Heart right ventricle (tissue), 16 donors: ENCODE measurements at regions not wholly inside any gene's neighbourhood (a gene's known extent, or its start where the extent isn't known, plus 50 kb on each side); places are given as distances from the start of the nearest gene placed in this dataset.

Experiments used
- ATAC-seq, 8 donors: fragments of 200-7000 bp; cut with Tn5 transposase; one replicate each; pipeline ENCODE4 v1.9.1; 2020; ENCODE audit warnings: mild to moderate bottlenecking in 8 of 8, moderate library complexity in 8 of 8, moderate number of reproducible peaks in 1 of 8
- DNase-seq, 2 donors: peaks; one replicate each; pipeline ENCODE4 v3.0.0-alpha.2; 2020
- H3K27ac ChIP-seq, 10 donors: fragments of 200-600 bp; sonication (generic) in 2 of 10; one replicate each; pipeline versions ENCODE4 v1.5.0 to v1.8.0; 2020 to 2022; ENCODE audit warnings: mild to moderate bottlenecking in 3 of 10
- H3K27me3 ChIP-seq, 7 donors: fragments of 200-600 bp; one replicate each; pipeline ENCODE4 v1.8.0; 2021 to 2022; ENCODE audit warnings: mild to moderate bottlenecking in 2 of 7
- H3K36me3 ChIP-seq, 9 donors: fragments of 200-600 bp; sonication (generic) in 1 of 9; one replicate each; pipeline versions ENCODE4 v1.5.0 to v1.8.0; 2020 to 2022; ENCODE audit warnings: mild to moderate bottlenecking in 2 of 9
- H3K4me1 ChIP-seq, 9 donors: fragments of 200-600 bp; sonication (generic) in 1 of 9; one replicate each; pipeline versions ENCODE4 v1.5.0 to v1.8.0; 2020 to 2022; ENCODE audit warnings: mild to moderate bottlenecking in 4 of 9
- H3K4me3 ChIP-seq, 10 donors: fragments of 200-600 bp; sonication (generic) in 2 of 10; one replicate each; pipeline versions ENCODE4 v1.5.0 to v1.8.0; 2020 to 2022; ENCODE audit warnings: mild to moderate bottlenecking in 7 of 10, moderate library complexity in 2 of 10
- H3K9me3 ChIP-seq, 11 donors: fragments of 200-600 bp in 10 of 11; sonication (generic) in 2 of 11; one replicate each; pipeline versions ENCODE4 v1.5.0 to v1.8.0; 2013 to 2022; ENCODE audit warnings: mild to moderate bottlenecking in 2 of 11, control low read depth in 1 of 11, moderate library complexity in 1 of 11
- CTCF ChIP-seq, 9 donors: fragments of 200-600 bp; sonication (generic) in 2 of 9; IDR thresholded peaks; one replicate each; pipeline versions ENCODE4 v1.5.0 to v1.8.0; 2021 to 2022; ENCODE audit warnings: antibody characterized with exemption in 9 of 9, mild to moderate bottlenecking in 5 of 9, moderate library complexity in 1 of 9
- WGBS, 2 donors: extraction: QIAGEN DNeasy Blood & Tissue Kit; methylation state at CpG; one replicate each; pipeline ENCODE4 v1.1.7; 2013; ENCODE audit warnings: inconsistent platforms in 1 of 2; 5-methylcytosine and 5-hydroxymethylcytosine counted together
- intact Hi-C, 10 donors: fragments of 100-400 bp; cut with DNase I; formaldehyde crosslinking; loops; one replicate each; pipeline versions ENCODE4 v1.11.1 to v1.14.2; 2022
- donor health status: Arrhythmogenic right ventricular cardiomyopathy.
- donor health status: ischemic (EF 13 %, LVEDD 7.1; RV severe dilation, severe dysfunction).
- donor health status: healthy with polysubstance abuse.
- donor health status: DM: no; HTN: yes; CAD: no.
- donor health status: DM: no; HTN: no; CAD: no.
- donor health status: ischemic (EF 25% LVEDD 6.9; RV normal size, moderate dysfunction).
- donor health status: ischemic (EF 25% LVEDD 5.7; RV mildly dilated, moderate dysfunction).
- donor health status: healthy.
- donor health status: DM: yes; HTN: yes; CAD: no.
- donor health status: Ischemic cardiomyopathy.
- donor health status: ischemic (EF 35%, LVEDD 5.7; RV mildly dilated, moderate dysfunction).
- donor health status: nonischemic (EF 11% LVEDD 7.7; RV severe dilation, severe dysfunction).
- donor health status: DM: yes; HTN: yes; CAD: no.
- donor health status: PGD.
- donor health status: ischemic (EF 29% LVEDD 5.4; RV normal size, mild dysfunction).
- donor health status: nonischemic (EF 23%, LVEDD 6.1; RV moderate dilation, normal function).

- H3K27ac ChIP-seq = no peak overlapping the region
- 87% methylated on average over 23 of the region's 23 CpGs for WGBS, 2 donors
- no peaks in the 10 kb centered on the region for H3K4me1 ChIP-seq
- ATAC-seq = no peak
- no peak for TF ChIP-seq CTCF (IDR thresholded peaks at IDR 0.05)
- intact Hi-C loops = no loop called here
- H3K9me3 ChIP-seq = no peaks in the 10 kb centered on the region
- peaks cover 0 to 6% (median 0%) of the 10 kb centered on the region in 7 donors for H3K27me3 ChIP-seq
- no peak for DNase-seq
- H3K4me3 ChIP-seq = no peak overlapping the region
- H3K36me3 ChIP-seq = no peaks in the 10 kb centered on the region
Measured at GRCh38 chr22:48739348-48740085, 1088.2 kb downstream of the BRD1 start.

- H3K27ac ChIP-seq = no peak overlapping the region
Measured at GRCh38 chr22:48738204-48738980, 1089.3 kb downstream of the BRD1 start.

GRCh38 chr22:48737461-48738203 is 1090.0 kb downstream of the BRD1 start:
- DNase-seq (no peak), ATAC-seq (no peak)
- Histone ChIP-seq H3K9me3 (no peaks in the 10 kb centered on the region), H3K4me1 (no peaks in the 10 kb centered on the region), H3K4me3 (no peak overlapping the region), H3K36me3 (no peaks in the 10 kb centered on the region), H3K27me3 (peaks cover 0 to 6% (median 0%) of the 10 kb centered on the region in 7 donors), H3K27ac (no peak overlapping the region)
- 78 to 85% methylated on average over 22 of the region's 22 CpGs for WGBS, 2 donors
- no peak for TF ChIP-seq CTCF (IDR thresholded peaks at IDR 0.05)
- intact Hi-C loops = no loop called here

More at GRCh38 chr22:48738204-48738980, 1089.3 kb downstream of the BRD1 start:
- 82 to 84% methylated on average over 20 of the region's 20 CpGs for WGBS, 2 donors
- H3K27me3 ChIP-seq = peaks cover 0 to 6% (median 0%) of the 10 kb centered on the region in 7 donors
- no peak for ATAC-seq
- intact Hi-C loops = no loop called here
- no peak for TF ChIP-seq CTCF (IDR thresholded peaks at IDR 0.05)
- H3K4me1 ChIP-seq = no peaks in the 10 kb centered on the region
- no peaks in the 10 kb centered on the region for H3K36me3 ChIP-seq
- no peak for DNase-seq
- H3K9me3 ChIP-seq = no peaks in the 10 kb centered on the region
- H3K4me3 ChIP-seq = no peak overlapping the region
